OCI-LY3 (cell line): ENCODE measurements at regions not wholly inside any gene's neighbourhood (a gene's known extent, or its start where the extent isn't known, plus 50 kb on each side); places are given as distances from the start of the nearest gene placed in this dataset.

Source experiments
- H2AFZ ChIP-seq: fragments of 200-600, 300-600 bp; shearing (Covaris generic); 2 replicates; pipeline ENCODE4 v1.6.0; 2014; ENCODE audit warnings: antibody characterized with exemption, low read depth, low read length
- H3K27ac ChIP-seq: fragments of 200-600, 300-600 bp; sonication (generic); 2 replicates; pipeline ENCODE4 v1.5.1; 2014; ENCODE audit warnings: mild to moderate bottlenecking, low read length, moderate library complexity, mixed read lengths
- H3K27me3 ChIP-seq: fragments of 200-600, 300-600 bp; sonication (generic); 2 replicates; pipeline ENCODE4 v1.6.1; 2014; ENCODE audit warnings: low read depth, low read length, mixed read lengths
- H3K36me3 ChIP-seq: fragments of 200-600, 300-600 bp; sonication (generic); replicated peaks from 2 replicates; pipeline ENCODE3; 2014; ENCODE audit warnings: low read depth, low read length, mixed read lengths
- H3K4me1 ChIP-seq: fragments of 300-600, 200-600 bp; sonication (generic); 2 replicates; pipeline ENCODE4 v1.6.1; 2014; ENCODE audit warnings: low read length, mixed read lengths
- H3K4me2 ChIP-seq: fragments of 200-600, 300-600 bp; sonication (generic); 2 replicates; pipeline ENCODE4 v1.6.1; 2014; ENCODE audit warnings: low read length, mixed read lengths
- H3K4me3 ChIP-seq: fragments of 300-600, 200-600 bp; sonication (generic); 2 replicates; pipeline ENCODE4 v1.5.1; 2014; ENCODE audit warnings: antibody characterized with exemption, mild to moderate bottlenecking, low read length, moderate library complexity
- H3K79me2 ChIP-seq: fragments of 300-600, 200-600 bp; shearing (Covaris generic); 2 replicates; pipeline ENCODE4 v1.6.1; 2014; ENCODE audit warnings: mild to moderate bottlenecking, low read length, mixed read lengths
- H3K9ac ChIP-seq: fragments of 300-600, 200-600 bp; shearing (Covaris generic); 2 replicates; pipeline ENCODE4 v1.6.0; 2014; ENCODE audit warnings: mild to moderate bottlenecking, low read length, moderate library complexity
- H3K9me3 ChIP-seq: fragments of 200-600, 300-600 bp; shearing (Covaris generic); 2 replicates; pipeline ENCODE4 v1.6.1; 2014; ENCODE audit warnings: low read length, mixed read lengths; ENCODE audit not compliant: insufficient read depth
- H4K20me1 ChIP-seq: fragments of 200-600, 300-600 bp; sonication (generic); 2 replicates; pipeline ENCODE4 v1.6.1; 2016; ENCODE audit warnings: low read length, mixed read lengths; ENCODE audit not compliant: insufficient read depth
- EZH2phosphoT487 ChIP-seq: fragments of 200-600 bp; shearing (Covaris generic); IDR thresholded peaks from 2 replicates; pipeline ENCODE4 v1.6.1; 2018; ENCODE audit warnings: antibody characterized with exemption, mixed run types, low read depth
- TF ChIP-seq, protein P1 (sequence below): fragments of 200-600, 300-600 bp; sonication (generic); IDR thresholded peaks from 2 replicates; pipeline ENCODE4 v1.5.1; 2014; ENCODE audit warnings: antibody characterized with exemption, low read length, low read depth

DNA sequence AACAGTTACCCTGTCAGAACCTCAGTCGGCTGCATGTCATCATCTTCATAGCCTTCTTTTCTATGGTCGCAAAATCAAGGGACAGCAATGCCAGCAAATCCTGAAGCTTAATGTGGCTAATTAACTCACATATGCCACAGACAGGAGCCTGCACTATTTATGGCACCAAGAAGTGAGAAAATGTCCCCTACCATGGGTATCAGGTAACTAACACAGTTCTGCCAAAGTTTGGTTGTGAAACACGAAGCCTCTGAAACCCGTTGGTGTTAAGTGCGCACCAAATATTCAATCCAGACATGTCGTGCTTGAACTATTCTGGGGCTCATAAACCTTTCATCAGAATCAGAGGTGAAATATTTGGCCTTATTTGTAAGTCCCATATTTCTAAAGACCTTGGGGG, 63.3 kb downstream of the EVX1 start:
- Histone ChIP-seq H3K4me3 (no peak overlapping the region), H2AFZ (no peak overlapping the region), H3K9ac (no peak overlapping the region), H3K27me3 (no peaks in the 10 kb centered on the region), H3K9me3 (no peaks in the 10 kb centered on the region), H3K36me3 (no peaks in the 10 kb centered on the region), H4K20me1 (no peaks in the 10 kb centered on the region), H3K79me2 (no peaks in the 10 kb centered on the region), H3K4me2 (no peak overlapping the region), H3K4me1 (no peaks in the 10 kb centered on the region), H3K27ac (no peak overlapping the region)
- TF ChIP-seq, protein P1, sequence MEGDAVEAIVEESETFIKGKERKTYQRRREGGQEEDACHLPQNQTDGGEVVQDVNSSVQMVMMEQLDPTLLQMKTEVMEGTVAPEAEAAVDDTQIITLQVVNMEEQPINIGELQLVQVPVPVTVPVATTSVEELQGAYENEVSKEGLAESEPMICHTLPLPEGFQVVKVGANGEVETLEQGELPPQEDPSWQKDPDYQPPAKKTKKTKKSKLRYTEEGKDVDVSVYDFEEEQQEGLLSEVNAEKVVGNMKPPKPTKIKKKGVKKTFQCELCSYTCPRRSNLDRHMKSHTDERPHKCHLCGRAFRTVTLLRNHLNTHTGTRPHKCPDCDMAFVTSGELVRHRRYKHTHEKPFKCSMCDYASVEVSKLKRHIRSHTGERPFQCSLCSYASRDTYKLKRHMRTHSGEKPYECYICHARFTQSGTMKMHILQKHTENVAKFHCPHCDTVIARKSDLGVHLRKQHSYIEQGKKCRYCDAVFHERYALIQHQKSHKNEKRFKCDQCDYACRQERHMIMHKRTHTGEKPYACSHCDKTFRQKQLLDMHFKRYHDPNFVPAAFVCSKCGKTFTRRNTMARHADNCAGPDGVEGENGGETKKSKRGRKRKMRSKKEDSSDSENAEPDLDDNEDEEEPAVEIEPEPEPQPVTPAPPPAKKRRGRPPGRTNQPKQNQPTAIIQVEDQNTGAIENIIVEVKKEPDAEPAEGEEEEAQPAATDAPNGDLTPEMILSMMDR = no peak
- TF ChIP-seq EZH2phosphoT487 = no peak

DNA sequence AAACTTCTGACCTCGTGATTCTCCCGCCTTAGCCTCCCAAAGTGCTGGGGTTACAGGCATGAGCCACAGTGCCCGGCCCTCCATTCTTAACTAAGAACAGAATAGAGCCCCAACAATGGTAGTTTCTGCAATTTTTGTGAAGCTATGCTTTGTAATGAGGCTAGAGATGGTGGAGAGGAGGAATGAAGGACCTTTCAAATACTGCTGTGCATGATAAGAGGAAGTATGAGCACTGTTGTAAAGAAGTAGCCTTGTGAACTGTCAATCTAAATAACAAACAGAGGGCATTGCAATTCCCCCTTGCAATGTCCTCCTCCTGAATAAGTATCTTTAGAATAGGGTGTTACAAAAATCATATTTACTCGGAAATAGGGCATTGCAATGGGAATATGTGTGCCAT, 70.2 kb downstream of the EVX1 start:
- Histone ChIP-seq H3K4me1 (no peaks in the 10 kb centered on the region), H4K20me1 (no peaks in the 10 kb centered on the region), H3K27ac (no peak overlapping the region), H3K4me2 (no peak overlapping the region), H3K4me3 (no peak overlapping the region), H3K9me3 (no peaks in the 10 kb centered on the region), H3K27me3 (no peaks in the 10 kb centered on the region; the same call in 1 of the 2 replicates), H3K9ac (no peak overlapping the region), H3K36me3 (no peaks in the 10 kb centered on the region), H2AFZ (no peak overlapping the region), H3K79me2 (no peaks in the 10 kb centered on the region)
- TF ChIP-seq, protein P1 = no peak
- TF ChIP-seq EZH2phosphoT487 = no peak

DNA sequence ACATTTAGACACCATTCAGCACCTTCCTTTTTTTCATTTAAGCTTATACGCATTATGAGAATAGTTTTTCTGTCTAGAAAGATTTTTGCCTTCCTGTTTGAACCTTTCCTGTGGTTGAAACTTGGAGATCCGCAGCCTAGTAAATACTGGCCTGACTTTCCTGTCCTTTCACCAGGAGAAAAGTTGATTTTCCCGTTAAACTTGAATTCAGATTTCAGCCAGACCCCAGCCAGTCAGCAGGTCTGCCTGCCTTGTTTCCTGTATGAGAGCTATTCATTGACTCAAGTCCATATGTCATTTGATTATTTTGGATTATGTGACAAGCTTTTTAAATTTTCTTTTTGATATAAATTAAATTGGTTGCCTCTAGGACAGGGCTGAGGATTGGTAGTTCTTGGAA, 71.5 kb downstream of the EVX1 start:
- Histone ChIP-seq H3K4me3 (no peak overlapping the region), H3K4me1 (no peaks in the 10 kb centered on the region), H3K9ac (no peak overlapping the region), H3K4me2 (no peak overlapping the region), H3K27ac (no peak overlapping the region), H2AFZ (no peak overlapping the region), H3K79me2 (no peaks in the 10 kb centered on the region), H3K9me3 (no peaks in the 10 kb centered on the region), H3K36me3 (no peaks in the 10 kb centered on the region), H3K27me3 (no peaks in the 10 kb centered on the region; the same call in 1 of the 2 replicates), H4K20me1 (no peaks in the 10 kb centered on the region)
- TF ChIP-seq, protein P1 = no peak
- no peak for TF ChIP-seq EZH2phosphoT487

DNA sequence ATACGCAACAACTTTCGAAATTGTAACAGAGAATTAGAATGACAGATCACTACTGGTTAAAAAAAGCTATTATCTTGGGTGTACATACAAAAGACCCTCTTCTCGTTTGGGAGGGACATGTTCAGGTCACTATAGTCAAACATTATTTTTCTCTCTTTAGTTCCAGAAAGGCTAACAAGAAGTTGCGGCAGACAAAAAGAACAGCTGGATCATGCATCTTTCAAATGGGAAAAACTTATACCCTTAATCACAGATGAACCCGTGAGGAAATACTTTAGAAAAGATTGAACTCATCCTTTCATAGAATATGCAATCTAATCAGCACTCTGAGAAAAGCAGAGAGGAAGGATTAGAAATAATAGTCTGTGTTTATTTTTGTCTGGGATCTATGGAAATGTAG, 72.5 kb downstream of the EVX1 start:
- no peak overlapping the region for H3K4me2 ChIP-seq
- no peaks in the 10 kb centered on the region for H3K79me2 ChIP-seq
- H3K9me3 ChIP-seq = no peaks in the 10 kb centered on the region
- H3K36me3 ChIP-seq = no peaks in the 10 kb centered on the region
- no peaks in the 10 kb centered on the region for H4K20me1 ChIP-seq
- H3K4me3 ChIP-seq = no peak overlapping the region
- no peaks in the 10 kb centered on the region for H3K4me1 ChIP-seq
- H3K27ac ChIP-seq = no peak overlapping the region
- no peak overlapping the region for H3K9ac ChIP-seq
- TF ChIP-seq EZH2phosphoT487 = no peak
- TF ChIP-seq, protein P1 = no peak
- no peaks in the 10 kb centered on the region; the same call in 1 of the 2 replicates for H3K27me3 ChIP-seq
- no peak overlapping the region for H2AFZ ChIP-seq
